Heart left ventricle (tissue), 13 donors: ENCODE measurements at regions not wholly inside any gene's neighbourhood (a gene's known extent, or its start where the extent isn't known, plus 50 kb on each side); places are given as distances from the start of the nearest gene placed in this dataset.

Source experiments
- POLR2A ChIP-seq, 2 donors: fragments of 450-650 bp; IDR thresholded peaks; one replicate each; pipeline ENCODE4 v1.6.1; 2017; ENCODE audit warnings: antibody characterized with exemption in 2 of 2, mild to moderate bottlenecking in 2 of 2, moderate library complexity in 2 of 2
- TF ChIP-seq, protein P1 (sequence below), 12 donors: fragments of 200-600 bp; sonication (generic) in 4 of 12; IDR thresholded peaks; one replicate each; pipeline versions ENCODE4 v1.5.0 to v1.8.0; 2018 to 2022; ENCODE audit warnings: antibody characterized with exemption in 12 of 12, mild to moderate bottlenecking in 5 of 12
- donor health status: ischemic (EF 13 %, LVEDD 7.1; RV severe dilation, severe dysfunction).
- donor health status: DM: no; HTN: yes; CAD: no.
- donor health status: DM: no; HTN: no; CAD: no.
- donor health status: ischemic (EF 25% LVEDD 6.9; RV normal size, moderate dysfunction).
- donor health status: ischemic (EF 25% LVEDD 5.7; RV mildly dilated, moderate dysfunction).
- donor health status: ischemic (EF 35%, LVEDD 5.7; RV mildly dilated, moderate dysfunction).
- donor health status: nonischemic (EF 11% LVEDD 7.7; RV severe dilation, severe dysfunction).
- donor health status: DM: yes; HTN: yes; CAD: no.
- donor health status: PGD.
- donor health status: ischemic (EF 29% LVEDD 5.4; RV normal size, mild dysfunction).
- donor health status: nonischemic (EF 23%, LVEDD 6.1; RV moderate dilation, normal function).

DNA sequence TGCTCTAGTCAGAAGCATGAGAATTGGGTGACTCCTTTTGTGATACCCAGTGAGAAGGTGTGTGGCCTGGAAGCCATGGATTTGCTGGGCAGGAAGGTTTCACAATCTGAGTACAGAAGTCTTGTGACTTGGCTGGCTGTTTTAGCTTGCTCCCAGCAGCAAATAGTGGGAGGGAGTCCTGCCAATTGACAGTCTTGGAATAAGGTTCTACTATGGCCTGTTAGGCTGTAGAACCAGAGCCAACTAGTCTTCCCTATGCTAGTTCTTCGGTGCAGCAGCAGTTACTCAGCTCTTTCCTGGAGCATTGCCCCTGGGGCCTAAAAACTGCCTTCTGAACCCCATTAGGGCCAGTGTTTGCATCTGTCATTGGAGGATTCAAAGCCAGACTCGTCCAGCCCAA is 1935.4 kb upstream of the PCDH20 start:
- no peak for TF ChIP-seq POLR2A (IDR thresholded peaks at IDR 0.05)
- TF ChIP-seq, protein P1, sequence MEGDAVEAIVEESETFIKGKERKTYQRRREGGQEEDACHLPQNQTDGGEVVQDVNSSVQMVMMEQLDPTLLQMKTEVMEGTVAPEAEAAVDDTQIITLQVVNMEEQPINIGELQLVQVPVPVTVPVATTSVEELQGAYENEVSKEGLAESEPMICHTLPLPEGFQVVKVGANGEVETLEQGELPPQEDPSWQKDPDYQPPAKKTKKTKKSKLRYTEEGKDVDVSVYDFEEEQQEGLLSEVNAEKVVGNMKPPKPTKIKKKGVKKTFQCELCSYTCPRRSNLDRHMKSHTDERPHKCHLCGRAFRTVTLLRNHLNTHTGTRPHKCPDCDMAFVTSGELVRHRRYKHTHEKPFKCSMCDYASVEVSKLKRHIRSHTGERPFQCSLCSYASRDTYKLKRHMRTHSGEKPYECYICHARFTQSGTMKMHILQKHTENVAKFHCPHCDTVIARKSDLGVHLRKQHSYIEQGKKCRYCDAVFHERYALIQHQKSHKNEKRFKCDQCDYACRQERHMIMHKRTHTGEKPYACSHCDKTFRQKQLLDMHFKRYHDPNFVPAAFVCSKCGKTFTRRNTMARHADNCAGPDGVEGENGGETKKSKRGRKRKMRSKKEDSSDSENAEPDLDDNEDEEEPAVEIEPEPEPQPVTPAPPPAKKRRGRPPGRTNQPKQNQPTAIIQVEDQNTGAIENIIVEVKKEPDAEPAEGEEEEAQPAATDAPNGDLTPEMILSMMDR (IDR thresholded peaks at IDR 0.05): no peak
